Stomach (tissue), 8 donors: ENCODE measurements at regions not wholly inside any gene's neighbourhood (a gene's known extent, or its start where the extent isn't known, plus 50 kb on each side); places are given as distances from the start of the nearest gene placed in this dataset.

Experiments used
- DNase-seq, 2 donors: peaks; one replicate each; pipeline versions ENCODE4 v3.0.0 to v3.0.0-alpha.2; 2013 to 2019
- H3K27ac ChIP-seq, 5 donors: fragments of 200-600 bp in 4 of 5; sonication (generic) in 4 of 5; one replicate each; pipeline ENCODE4 v1.5.1; 2013 to 2019; ENCODE audit warnings: mild to moderate bottlenecking in 1 of 5, moderate library complexity in 1 of 5
- H3K27me3 ChIP-seq, 3 donors: fragments of 200-600 bp; sonication (generic); one replicate each; pipeline ENCODE4 v1.5.1; 2017 to 2019; ENCODE audit warnings: mixed run types in 1 of 3
- H3K36me3 ChIP-seq, 4 donors: fragments of 200-600 bp; sonication (generic); 1 replicate in 3 of 4; 2 replicates in 1 of 4; pipeline ENCODE4 v1.5.1; 2016 to 2019
- H3K4me1 ChIP-seq, 4 donors: fragments of 200-600 bp; sonication (generic); one replicate each; pipeline ENCODE4 v1.5.1; 2016 to 2019
- H3K4me3 ChIP-seq, 4 donors: fragments of 200-600 bp; sonication (generic) in 3 of 4; one replicate each; pipeline ENCODE4 v1.5.1; 2016 to 2019; ENCODE audit warnings: mild to moderate bottlenecking in 1 of 4
- H3K9me3 ChIP-seq, 4 donors: fragments of 200-600 bp; sonication (generic); one replicate each; pipeline ENCODE4 v1.5.1; 2016 to 2019
- EP300 ChIP-seq: sonication (generic); formaldehyde crosslinking; IDR thresholded peaks from one replicate; pipeline ENCODE4 v1.6.1; 2017; ENCODE audit warnings: antibody characterized with exemption
- POLR2A ChIP-seq, 4 donors: fragments of 450-650 bp; IDR thresholded peaks; one replicate each; pipeline ENCODE4 v1.6.1; 2016; ENCODE audit warnings: antibody characterized with exemption in 4 of 4, control low read depth in 2 of 4, mild to moderate bottlenecking in 1 of 4, moderate library complexity in 1 of 4
- POLR2AphosphoS5 ChIP-seq, 3 donors: sonication (generic); formaldehyde crosslinking; IDR thresholded peaks; one replicate each; pipeline ENCODE4 v1.6.1; 2016; ENCODE audit warnings: antibody characterized with exemption in 3 of 3
- WGBS, 5 donors: extraction: QIAGEN DNeasy Blood & Tissue Kit in 3 of 5; methylation state at CpG; one replicate each; pipeline versions ENCODE4 v1.1.5 to v1.1.7; 2013 to 2018; 5-methylcytosine and 5-hydroxymethylcytosine counted together
- intact Hi-C: fragments of 100-400 bp; cut with DNase I; formaldehyde crosslinking; loops from one replicate; pipeline ENCODE4 v1.15.1; 2023; ENCODE audit warnings: low total_unique reads
- TF ChIP-seq, protein P1 (sequence below), 7 experiments: fragments of 450-650 bp in 4 of 7; fragments of 200-600 bp in 3 of 7; sonication (generic) in 3 of 7; IDR thresholded peaks; one replicate each; pipeline ENCODE4 v1.5.1; 2016 to 2019; ENCODE audit warnings: antibody characterized with exemption in 7 of 7, control low read depth in 2 of 7, mild to moderate bottlenecking in 1 of 7
- donor health status: healthy with polysubstance abuse.
- donor health status: Bipolar disorder and iron deficiency.
- donor health status: healthy.

DNA sequence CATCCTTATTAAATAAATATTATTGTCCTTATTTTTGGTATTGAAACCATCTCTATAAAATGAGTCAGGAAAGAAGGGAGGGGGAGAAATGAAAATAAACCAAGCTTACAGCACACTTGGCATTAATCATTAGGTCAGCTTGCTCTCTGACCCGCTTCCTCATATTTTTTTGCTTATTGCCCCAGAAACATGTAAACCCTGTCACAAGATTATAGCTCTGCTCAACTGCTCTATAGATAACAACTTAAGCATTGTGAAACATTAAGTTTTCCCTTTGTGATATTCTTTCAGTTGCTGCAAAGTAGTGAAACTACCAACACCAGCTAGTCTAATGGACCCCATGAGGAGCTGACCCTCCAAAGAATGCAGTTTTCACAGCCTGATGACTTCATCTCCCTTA lies 819.5 kb downstream of the SLC16A7 start:
- no peak for DNase-seq
- no peak for TF ChIP-seq POLR2AphosphoS5 (IDR thresholded peaks at IDR 0.05)
- no peak for TF ChIP-seq POLR2A (IDR thresholded peaks at IDR 0.05)
- TF ChIP-seq, protein P1, sequence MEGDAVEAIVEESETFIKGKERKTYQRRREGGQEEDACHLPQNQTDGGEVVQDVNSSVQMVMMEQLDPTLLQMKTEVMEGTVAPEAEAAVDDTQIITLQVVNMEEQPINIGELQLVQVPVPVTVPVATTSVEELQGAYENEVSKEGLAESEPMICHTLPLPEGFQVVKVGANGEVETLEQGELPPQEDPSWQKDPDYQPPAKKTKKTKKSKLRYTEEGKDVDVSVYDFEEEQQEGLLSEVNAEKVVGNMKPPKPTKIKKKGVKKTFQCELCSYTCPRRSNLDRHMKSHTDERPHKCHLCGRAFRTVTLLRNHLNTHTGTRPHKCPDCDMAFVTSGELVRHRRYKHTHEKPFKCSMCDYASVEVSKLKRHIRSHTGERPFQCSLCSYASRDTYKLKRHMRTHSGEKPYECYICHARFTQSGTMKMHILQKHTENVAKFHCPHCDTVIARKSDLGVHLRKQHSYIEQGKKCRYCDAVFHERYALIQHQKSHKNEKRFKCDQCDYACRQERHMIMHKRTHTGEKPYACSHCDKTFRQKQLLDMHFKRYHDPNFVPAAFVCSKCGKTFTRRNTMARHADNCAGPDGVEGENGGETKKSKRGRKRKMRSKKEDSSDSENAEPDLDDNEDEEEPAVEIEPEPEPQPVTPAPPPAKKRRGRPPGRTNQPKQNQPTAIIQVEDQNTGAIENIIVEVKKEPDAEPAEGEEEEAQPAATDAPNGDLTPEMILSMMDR (IDR thresholded peaks at IDR 0.05) = no peak
- TF ChIP-seq EP300 = no peak
- 87 to 95% (median 90%) methylated on average over 1 of the region's 1 CpG for WGBS, 5 donors
- Histone ChIP-seq H3K36me3 (no peaks in the 10 kb centered on the region), H3K9me3 (peaks cover 0 to 34% (median 7%) of the 10 kb centered on the region in 4 donors), H3K4me1 (no peaks in the 10 kb centered on the region), H3K4me3 (no peak overlapping the region), H3K27ac (no peak overlapping the region), H3K27me3 (no peaks in the 10 kb centered on the region)
- intact Hi-C loops = no loop called here

DNA sequence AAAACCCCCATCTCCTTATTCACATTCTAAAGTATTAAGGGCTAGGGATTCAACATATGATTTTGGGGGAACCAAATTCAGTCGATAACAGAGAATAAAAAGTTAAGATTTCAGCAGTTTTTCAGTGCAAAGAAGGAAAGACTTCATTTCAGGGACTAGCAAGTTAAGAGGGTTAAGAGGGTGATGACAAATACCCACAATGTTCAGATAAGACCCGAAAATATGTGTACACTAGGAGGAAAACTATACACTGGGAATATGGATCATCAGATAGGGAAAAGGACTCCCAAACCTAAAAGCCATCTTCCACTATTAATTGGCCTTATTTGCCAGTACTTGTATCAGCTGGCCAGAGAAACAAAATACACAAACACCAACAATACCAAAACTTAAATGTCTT lies 824.2 kb downstream of the SLC16A7 start:
- Histone ChIP-seq H3K4me3 (no peak overlapping the region), H3K36me3 (no peaks in the 10 kb centered on the region), H3K4me1 (no peaks in the 10 kb centered on the region), H3K27ac (no peak overlapping the region), H3K9me3 (peaks cover 0 to 32% (median 9%) of the 10 kb centered on the region in 4 donors), H3K27me3 (no peaks in the 10 kb centered on the region)
- intact Hi-C loops = no loop called here
- WGBS, 5 donors = 47 to 62% (median 59%) methylated on average over 2 of the region's 2 CpGs
- no peak for TF ChIP-seq EP300
- no peak for TF ChIP-seq POLR2AphosphoS5 (IDR thresholded peaks at IDR 0.05)
- TF ChIP-seq POLR2A (IDR thresholded peaks at IDR 0.05) = no peak
- TF ChIP-seq, protein P1 (IDR thresholded peaks at IDR 0.05) = no peak
- DNase-seq = no peak

DNA sequence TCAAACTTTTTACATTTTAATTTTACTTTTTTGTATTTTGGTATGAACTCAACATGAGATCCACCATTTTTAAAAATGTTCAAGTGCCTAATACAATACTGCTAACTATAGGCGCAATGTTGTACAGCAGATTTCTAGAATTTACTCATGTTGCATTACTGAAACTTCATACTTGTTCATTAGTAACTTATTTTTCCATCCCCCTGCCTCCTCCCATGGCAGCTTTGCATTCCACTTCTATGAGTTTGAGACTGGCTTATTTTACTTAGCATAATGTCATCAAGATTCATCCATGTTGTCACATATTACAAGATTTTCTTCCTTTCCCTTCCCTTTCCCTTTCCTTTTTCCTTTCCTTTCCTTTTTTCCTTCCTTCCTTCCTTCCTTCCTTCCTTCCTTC lies 825.9 kb downstream of the SLC16A7 start:
- Histone ChIP-seq H3K36me3 (no peaks in the 10 kb centered on the region), H3K4me3 (no peak overlapping the region), H3K9me3 (peaks cover 0 to 16% (median 2%) of the 10 kb centered on the region in 4 donors), H3K27me3 (no peaks in the 10 kb centered on the region), H3K4me1 (no peaks in the 10 kb centered on the region), H3K27ac (no peak overlapping the region)
- DNase-seq = no peak
- 96 to 100% (median 98%) methylated on average over 1 of the region's 1 CpG for WGBS, 5 donors
- TF ChIP-seq, protein P1 (IDR thresholded peaks at IDR 0.05) = no peak
- TF ChIP-seq EP300 = no peak
- no peak for TF ChIP-seq POLR2AphosphoS5 (IDR thresholded peaks at IDR 0.05)
- no peak for TF ChIP-seq POLR2A (IDR thresholded peaks at IDR 0.05)
- intact Hi-C loops = no loop called here

DNA sequence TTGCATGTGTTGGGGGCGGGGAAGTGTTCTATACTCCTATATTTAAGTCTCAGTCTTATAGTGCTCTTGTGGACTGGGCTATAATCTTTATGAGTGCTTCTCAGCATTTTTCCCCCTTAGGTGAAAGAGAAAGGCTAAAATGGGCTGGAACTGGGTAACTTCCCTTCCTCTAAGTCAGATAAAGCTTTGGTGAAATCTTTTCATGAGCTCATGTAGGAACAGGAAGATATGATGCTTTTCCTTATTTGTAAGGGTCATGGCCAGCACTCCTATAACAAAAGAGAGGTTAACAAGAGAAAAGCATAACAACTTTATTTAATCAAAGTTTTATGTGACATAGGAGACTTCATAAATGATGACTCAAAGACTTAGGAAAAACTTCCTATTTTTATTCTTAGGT lies 841.5 kb downstream of the SLC16A7 start:
- H3K9me3 ChIP-seq = no peaks in the 10 kb centered on the region
- TF ChIP-seq POLR2A (IDR thresholded peaks at IDR 0.05) (no peak), POLR2AphosphoS5 (IDR thresholded peaks at IDR 0.05) (no peak), EP300 (no peak)
- TF ChIP-seq, protein P1 (IDR thresholded peaks at IDR 0.05) = no peak

More for the DNA sequence above, 841.5 kb downstream of the SLC16A7 start:
- Histone ChIP-seq H3K27ac (no peak overlapping the region), H3K27me3 (no peaks in the 10 kb centered on the region), H3K4me3 (no peak overlapping the region), H3K36me3 (no peaks in the 10 kb centered on the region), H3K4me1 (no peaks in the 10 kb centered on the region)
- WGBS, 5 donors = 76 to 90% (median 85%) methylated on average over 1 of the region's 1 CpG
- intact Hi-C loops = no loop called here
- DNase-seq = no peak
